HEK293 (cell line): ENCODE measurements at regions not wholly inside any gene's neighbourhood (a gene's known extent, or its start where the extent isn't known, plus 50 kb on each side); places are given as distances from the start of the nearest gene placed in this dataset.

Source experiments
- CTCF ChIA-PET: fragments of 350-600 bp; formaldehyde crosslinking; extraction: SDS; loops from one replicate; lab custom pipeline; 2021; ENCODE audit warnings: antibody characterized with exemption; lab: Yijun Ruan, JAX
- POLR2A ChIA-PET: fragments of 300-600 bp; formaldehyde crosslinking; extraction: SDS; loops from one replicate; lab custom pipeline; 2020; ENCODE audit warnings: antibody characterized with exemption, inconsistent platforms; lab: Yijun Ruan, JAX
- H3K27ac ChIP-seq: fragments of 200-500 bp; sonication (Bioruptor generic); 2 replicates; pipeline ENCODE4 v1.5.1; 2014; ENCODE audit warnings: low read depth, low read length, control low read depth, inconsistent platforms; ENCODE audit errors: extremely low read depth
- H3K36me3 ChIP-seq, 2 experiments: fragments of 200-500 bp in 1 of 2; sonication (Bioruptor generic) in 1 of 2; 1 replicate in 1 of 2; 2 replicates in 1 of 2; pipeline ENCODE4 v1.5.1; 2014 to 2017; ENCODE audit warnings: inconsistent platforms in 2 of 2, low read length in 2 of 2; ENCODE audit not compliant: control insufficient read depth in 2 of 2, insufficient read depth in 1 of 2
- H3K4me1 ChIP-seq: fragments of 200-500 bp; sonication (Bioruptor generic); 2 replicates; pipeline ENCODE4 v1.5.1; 2014; ENCODE audit warnings: mild to moderate bottlenecking, low read length, inconsistent platforms; ENCODE audit not compliant: control insufficient read depth, insufficient read depth
- H3K4me3 ChIP-seq: 2 replicates; pipeline ENCODE4 v1.5.1; 2011; ENCODE audit warnings: low read depth, mild to moderate bottlenecking, control low read depth, low read length, moderate library complexity
- H3K9me3 ChIP-seq: fragments of 200-500 bp; sonication (Bioruptor generic); 2 replicates; pipeline ENCODE4 v1.5.1; 2014; ENCODE audit warnings: low read depth, low read length, inconsistent platforms; ENCODE audit not compliant: control insufficient read depth, insufficient read depth
- ELK4 ChIP-seq: IDR thresholded peaks from 2 replicates; pipeline ENCODE4 v1.6.1; 2011; ENCODE audit warnings: mild to moderate bottlenecking, low read depth, low read length, borderline replicate concordance
- SCRT2 ChIP-seq: fragments of 450-650 bp; formaldehyde crosslinking; IDR thresholded peaks from 2 replicates; pipeline ENCODE4 v1.5.1; 2016; ENCODE audit warnings: missing biosample characterization, missing genetic modification characterization
- SP3 ChIP-seq: fragments of 450-650 bp; formaldehyde crosslinking; IDR thresholded peaks from 2 replicates; pipeline ENCODE4 v1.5.1; 2016; ENCODE audit warnings: missing biosample characterization, missing genetic modification characterization
- ZBTB11 ChIP-seq: fragments of 450-650 bp; formaldehyde crosslinking; conservative IDR thresholded peaks from 2 replicates; pipeline ENCODE4 v1.5.1; 2016; ENCODE audit warnings: low read depth, missing biosample characterization, missing genetic modification characterization
- ZFP41 ChIP-seq: fragments of 450-650 bp; formaldehyde crosslinking; IDR thresholded peaks from 2 replicates; pipeline ENCODE4 v1.5.1; 2016; ENCODE audit warnings: missing biosample characterization, missing genetic modification characterization, borderline replicate concordance
- ZIC2 ChIP-seq: fragments of 450-650 bp; formaldehyde crosslinking; IDR thresholded peaks from 2 replicates; pipeline ENCODE4 v1.5.1; 2016; ENCODE audit warnings: missing biosample characterization, missing genetic modification characterization
- ZNF132 ChIP-seq: fragments of 450-650 bp; formaldehyde crosslinking; IDR thresholded peaks from 2 replicates; pipeline ENCODE4 v1.5.1; 2017; ENCODE audit warnings: missing biosample characterization, missing genetic modification characterization, borderline replicate concordance
- ZNF138 ChIP-seq: fragments of 450-650 bp; formaldehyde crosslinking; IDR thresholded peaks from 2 replicates; pipeline ENCODE4 v1.5.1; 2016; ENCODE audit warnings: missing biosample characterization, missing genetic modification characterization, borderline replicate concordance
- ZNF157 ChIP-seq: fragments of 450-650 bp; formaldehyde crosslinking; IDR thresholded peaks from 2 replicates; pipeline ENCODE4 v1.5.1; 2016; ENCODE audit warnings: missing biosample characterization, missing genetic modification characterization
- ZNF18 ChIP-seq: fragments of 450-650 bp; formaldehyde crosslinking; IDR thresholded peaks from 2 replicates; pipeline ENCODE4 v1.5.1; 2016; ENCODE audit warnings: missing biosample characterization, missing genetic modification characterization
- ZNF398 ChIP-seq: fragments of 450-650 bp; formaldehyde crosslinking; IDR thresholded peaks from 2 replicates; pipeline ENCODE4 v1.5.1; 2017; ENCODE audit warnings: missing biosample characterization, missing genetic modification characterization
- ZNF560 ChIP-seq: fragments of 450-650 bp; formaldehyde crosslinking; IDR thresholded peaks from 2 replicates; pipeline ENCODE4 v1.5.1; 2017; ENCODE audit warnings: missing biosample characterization, missing genetic modification characterization, borderline replicate concordance
- ZNF777 ChIP-seq: fragments of 450-650 bp; formaldehyde crosslinking; IDR thresholded peaks from 2 replicates; pipeline ENCODE4 v1.5.1; 2017; ENCODE audit warnings: missing biosample characterization, missing genetic modification characterization, borderline replicate concordance
- ZSCAN16 ChIP-seq: fragments of 450-650 bp; formaldehyde crosslinking; IDR thresholded peaks from 2 replicates; pipeline ENCODE4 v1.5.1; 2016; ENCODE audit warnings: missing biosample characterization, missing genetic modification characterization
- TF ChIP-seq, protein P1 (sequence below): fragments of 450-650 bp; formaldehyde crosslinking; IDR thresholded peaks from 2 replicates; pipeline ENCODE4 v1.5.1; 2016; ENCODE audit warnings: missing biosample characterization, missing genetic modification characterization
- TF ChIP-seq, protein P2 (sequence below): fragments of 450-650 bp; formaldehyde crosslinking; IDR thresholded peaks from 2 replicates; pipeline ENCODE4 v1.5.1; 2016; ENCODE audit warnings: missing biosample characterization, missing genetic modification characterization

DNA sequence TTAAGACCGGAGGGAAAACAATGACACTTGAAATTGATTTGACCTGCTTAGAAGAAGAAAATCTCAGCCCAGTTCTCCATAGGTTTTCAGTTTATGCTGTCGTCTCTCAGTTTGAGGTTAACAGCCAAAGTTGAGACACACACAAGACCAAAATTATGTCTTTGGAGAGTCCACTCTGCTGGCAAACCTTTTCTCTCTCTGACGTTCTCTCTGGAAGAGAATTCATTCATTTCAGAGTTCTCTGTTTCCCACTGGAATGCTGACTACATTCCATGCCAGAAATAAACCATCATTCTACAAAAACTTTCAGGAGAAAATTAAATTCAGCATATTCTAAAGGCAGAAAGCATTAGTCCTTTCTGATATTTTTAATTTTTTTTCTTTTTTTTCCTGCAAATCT is 155.2 kb downstream of the TFAP2A start (continued):
- TF ChIP-seq, protein P1, sequence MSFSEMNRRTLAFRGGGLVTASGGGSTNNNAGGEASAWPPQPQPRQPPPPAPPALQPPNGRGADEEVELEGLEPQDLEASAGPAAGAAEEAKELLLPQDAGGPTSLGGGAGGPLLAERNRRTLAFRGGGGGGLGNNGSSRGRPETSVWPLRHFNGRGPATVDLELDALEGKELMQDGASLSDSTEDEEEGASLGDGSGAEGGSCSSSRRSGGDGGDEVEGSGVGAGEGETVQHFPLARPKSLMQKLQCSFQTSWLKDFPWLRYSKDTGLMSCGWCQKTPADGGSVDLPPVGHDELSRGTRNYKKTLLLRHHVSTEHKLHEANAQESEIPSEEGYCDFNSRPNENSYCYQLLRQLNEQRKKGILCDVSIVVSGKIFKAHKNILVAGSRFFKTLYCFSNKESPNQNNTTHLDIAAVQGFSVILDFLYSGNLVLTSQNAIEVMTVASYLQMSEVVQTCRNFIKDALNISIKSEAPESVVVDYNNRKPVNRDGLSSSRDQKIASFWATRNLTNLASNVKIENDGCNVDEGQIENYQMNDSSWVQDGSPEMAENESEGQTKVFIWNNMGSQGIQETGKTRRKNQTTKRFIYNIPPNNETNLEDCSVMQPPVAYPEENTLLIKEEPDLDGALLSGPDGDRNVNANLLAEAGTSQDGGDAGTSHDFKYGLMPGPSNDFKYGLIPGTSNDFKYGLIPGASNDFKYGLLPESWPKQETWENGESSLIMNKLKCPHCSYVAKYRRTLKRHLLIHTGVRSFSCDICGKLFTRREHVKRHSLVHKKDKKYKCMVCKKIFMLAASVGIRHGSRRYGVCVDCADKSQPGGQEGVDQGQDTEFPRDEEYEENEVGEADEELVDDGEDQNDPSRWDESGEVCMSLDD, result no peak
- TF ChIP-seq ZFP41 (tag by site-specific recombination) (no peak), ELK4 (no peak), ZNF138 (tag by site-specific recombination) (no peak), ZNF398 (tag by site-specific recombination) (no peak), ZNF777 (tag by site-specific recombination) (no peak)
- TF ChIP-seq, protein P2, sequence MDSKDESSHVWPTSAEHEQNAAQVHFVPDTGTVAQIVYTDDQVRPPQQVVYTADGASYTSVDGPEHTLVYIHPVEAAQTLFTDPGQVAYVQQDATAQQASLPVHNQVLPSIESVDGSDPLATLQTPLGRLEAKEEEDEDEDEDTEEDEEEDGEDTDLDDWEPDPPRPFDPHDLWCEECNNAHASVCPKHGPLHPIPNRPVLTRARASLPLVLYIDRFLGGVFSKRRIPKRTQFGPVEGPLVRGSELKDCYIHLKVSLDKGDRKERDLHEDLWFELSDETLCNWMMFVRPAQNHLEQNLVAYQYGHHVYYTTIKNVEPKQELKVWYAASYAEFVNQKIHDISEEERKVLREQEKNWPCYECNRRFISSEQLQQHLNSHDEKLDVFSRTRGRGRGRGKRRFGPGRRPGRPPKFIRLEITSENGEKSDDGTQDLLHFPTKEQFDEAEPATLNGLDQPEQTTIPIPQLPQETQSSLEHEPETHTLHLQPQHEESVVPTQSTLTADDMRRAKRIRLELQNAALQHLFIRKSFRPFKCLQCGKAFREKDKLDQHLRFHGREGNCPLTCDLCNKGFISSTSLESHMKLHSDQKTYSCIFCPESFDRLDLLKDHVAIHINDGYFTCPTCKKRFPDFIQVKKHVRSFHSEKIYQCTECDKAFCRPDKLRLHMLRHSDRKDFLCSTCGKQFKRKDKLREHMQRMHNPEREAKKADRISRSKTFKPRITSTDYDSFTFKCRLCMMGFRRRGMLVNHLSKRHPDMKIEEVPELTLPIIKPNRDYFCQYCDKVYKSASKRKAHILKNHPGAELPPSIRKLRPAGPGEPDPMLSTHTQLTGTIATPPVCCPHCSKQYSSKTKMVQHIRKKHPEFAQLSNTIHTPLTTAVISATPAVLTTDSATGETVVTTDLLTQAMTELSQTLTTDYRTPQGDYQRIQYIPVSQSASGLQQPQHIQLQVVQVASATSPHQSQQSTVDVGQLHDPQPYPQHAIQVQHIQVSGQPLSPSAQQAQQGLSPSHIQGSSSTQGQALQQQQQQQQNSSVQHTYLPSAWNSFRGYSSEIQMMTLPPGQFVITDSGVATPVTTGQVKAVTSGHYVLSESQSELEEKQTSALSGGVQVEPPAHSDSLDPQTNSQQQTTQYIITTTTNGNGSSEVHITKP (tag by site-specific recombination), result no peak

- ChIA-PET POLR2A (no interaction called here), CTCF (interaction anchor here (0.6 to 0.7 kb wide), 2 partner anchors 42 to 1475 kb away, joined by 3 to 4 read pairs; no protein-coding TSS in a partner anchor)
- no peaks in the 10 kb centered on the region for H3K9me3 ChIP-seq
- H3K4me3 ChIP-seq, result no peak overlapping the region
- H3K4me1 ChIP-seq, result no peaks in the 10 kb centered on the region
- TF ChIP-seq ZNF18 (no peak), ZIC2 (tag by site-specific recombination) (no peak), ZNF132 (tag by site-specific recombination) (no peak), ZNF560 (no peak), ZBTB11 (tag by site-specific recombination) (no peak), ZNF157 (tag by site-specific recombination) (no peak), ZSCAN16 (tag by site-specific recombination) (no peak), SP3 (tag by site-specific recombination) (no peak), SCRT2 (tag by site-specific recombination) (peak; percentile 54)
- no peaks in the 10 kb centered on the region for H3K36me3 ChIP-seq
- no peak overlapping the region for H3K27ac ChIP-seq
These were observed 156.5 kb downstream of the TFAP2A start for GRCh38 chr6:10258341-10258740.
